Left ventricle myocardium inferior (tissue), 1 donor: ENCODE measurements at regions not wholly inside any gene's neighbourhood (a gene's known extent, or its start where the extent isn't known, plus 50 kb on each side); places are given as distances from the start of the nearest gene placed in this dataset.
A peak's percentile ranks its signal among the peaks of the same experiment; 100 is the strongest.

Experiments used
- DNase-seq: peaks from one replicate; pipeline ENCODE4 v3.0.0-alpha.2; 2020
- H3K27ac ChIP-seq: fragments of 200-600 bp; replicated peaks from 2 replicates; pipeline ENCODE4 v1.8.0; 2021
- H3K27me3 ChIP-seq: fragments of 200-600 bp; 2 replicates; pipeline ENCODE4 v1.8.0; 2021; ENCODE audit warnings: low read depth
- H3K36me3 ChIP-seq: fragments of 200-600 bp; 2 replicates; pipeline ENCODE4 v1.8.0; 2021
- H3K4me1 ChIP-seq: fragments of 200-600 bp; 2 replicates; pipeline ENCODE4 v1.8.0; 2021
- H3K4me3 ChIP-seq: fragments of 200-600 bp; 2 replicates; pipeline ENCODE4 v1.8.0; 2021; ENCODE audit warnings: mild to moderate bottlenecking, moderate library complexity
- H3K9me3 ChIP-seq: fragments of 200-600 bp; replicated peaks from 2 replicates; pipeline ENCODE4 v1.8.0; 2021
- CTCF ChIP-seq: fragments of 200-600 bp; IDR thresholded peaks from 2 replicates; pipeline ENCODE4 v1.8.0; 2021; ENCODE audit warnings: antibody characterized with exemption, mild to moderate bottlenecking, borderline replicate concordance
- intact Hi-C: fragments of 100-400 bp; cut with micrococcal nuclease; formaldehyde crosslinking; loops from one replicate; pipeline ENCODE4 v1.11.0; 2022
- donor health status: DM: no; HTN: yes; CAD: no; lungs with severe emphysema.

DNA sequence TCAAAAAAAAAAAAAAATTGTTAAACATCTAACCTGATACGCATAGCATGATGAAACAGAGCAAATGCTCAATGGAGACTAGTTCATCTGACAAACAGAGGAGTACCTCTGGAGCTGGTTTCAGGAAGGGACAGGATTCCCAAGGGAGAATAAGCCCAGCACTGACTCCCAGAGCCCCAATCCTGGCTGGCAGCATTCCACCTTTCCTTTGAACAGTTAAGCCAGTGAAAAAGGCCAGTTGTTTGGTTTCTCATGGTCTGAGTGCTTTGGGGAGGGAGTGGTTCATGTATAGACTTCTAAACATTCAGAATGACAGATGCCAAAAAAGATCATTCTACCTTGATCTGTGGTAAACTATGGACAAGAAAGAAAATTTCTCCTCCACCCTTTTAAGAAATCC lies 277.9 kb upstream of the RARB start:
- intact Hi-C loops = no loop called here
- TF ChIP-seq CTCF = no peak

DNA sequence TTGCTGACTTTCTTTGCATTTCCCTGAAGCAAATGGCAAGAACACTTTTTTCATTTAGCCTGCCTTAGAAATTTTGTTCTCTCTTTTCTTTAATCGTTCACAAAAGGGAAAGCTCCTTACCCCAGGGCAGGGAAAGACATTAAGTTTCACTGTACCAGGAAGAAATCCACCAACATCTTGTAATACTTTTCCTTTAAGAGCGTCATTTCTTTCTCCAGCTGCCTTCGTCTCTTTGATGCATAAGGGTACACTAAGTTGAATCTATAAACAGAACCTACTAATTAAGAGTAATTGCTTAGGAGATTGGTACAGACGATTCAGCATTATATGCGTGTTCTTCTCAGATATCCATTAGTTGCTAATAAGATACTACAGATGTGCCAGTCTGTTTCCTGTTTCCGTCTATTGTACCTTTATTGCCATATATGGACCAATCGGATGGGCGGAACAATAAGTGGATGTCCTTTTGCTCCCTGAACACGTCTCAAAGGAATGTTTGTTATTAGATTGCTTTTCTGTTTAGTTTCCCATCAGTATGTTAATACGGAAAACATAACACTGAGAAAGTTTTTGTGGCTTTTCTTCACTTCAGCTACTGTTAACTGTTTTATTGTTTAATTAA lies 276.7 kb upstream of the RARB start:
- TF ChIP-seq CTCF = no peak
- Histone ChIP-seq H3K4me1 (peaks cover 19% of the 10 kb centered on the region), H3K4me3 (peak overlapping the region; percentile 32), H3K9me3 (no peaks in the 10 kb centered on the region), H3K36me3 (no peaks in the 10 kb centered on the region), H3K27ac (peak overlapping the region; percentile 79), H3K27me3 (no peaks in the 10 kb centered on the region)
- intact Hi-C loops = no loop called here
- DNase-seq = no peak

More for the DNA sequence above, 277.9 kb upstream of the RARB start:
- Histone ChIP-seq H3K27ac (peak overlapping the region; percentile 79), H3K4me3 (no peak overlapping the region), H3K9me3 (no peaks in the 10 kb centered on the region), H3K36me3 (no peaks in the 10 kb centered on the region), H3K4me1 (peaks cover 14% of the 10 kb centered on the region), H3K27me3 (no peaks in the 10 kb centered on the region)
- no peak for DNase-seq

GRCh38 chr3:25151903-25152295 lies 276.2 kb upstream of the RARB start:
- H3K27me3 ChIP-seq = no peaks in the 10 kb centered on the region
- H3K4me3 ChIP-seq = peak overlapping the region; percentile 32
- H3K36me3 ChIP-seq = no peaks in the 10 kb centered on the region
- no peak for DNase-seq
- no peaks in the 10 kb centered on the region for H3K9me3 ChIP-seq
- TF ChIP-seq CTCF = no peak
- intact Hi-C loops = no loop called here
- H3K4me1 ChIP-seq = peaks cover 24% of the 10 kb centered on the region
- H3K27ac ChIP-seq = peak overlapping the region; percentile 79

- Histone ChIP-seq H3K4me1 (peaks cover 26% of the 10 kb centered on the region), H3K27ac (no peak overlapping the region), H3K9me3 (no peaks in the 10 kb centered on the region), H3K36me3 (no peaks in the 10 kb centered on the region), H3K27me3 (no peaks in the 10 kb centered on the region), H3K4me3 (no peak overlapping the region)
- TF ChIP-seq CTCF = no peak
- DNase-seq = no peak
- intact Hi-C loops = no loop called here
Measured at GRCh38 chr3:25153136-25153535, 274.9 kb upstream of the RARB start.

- peaks cover 26% of the 10 kb centered on the region for H3K4me1 ChIP-seq
- no peak for DNase-seq
- intact Hi-C loops = no loop called here
- TF ChIP-seq CTCF = no peak
- no peaks in the 10 kb centered on the region for H3K27me3 ChIP-seq
- no peak overlapping the region for H3K4me3 ChIP-seq
- H3K36me3 ChIP-seq = no peaks in the 10 kb centered on the region
- no peaks in the 10 kb centered on the region for H3K9me3 ChIP-seq
- H3K27ac ChIP-seq = no peak overlapping the region
Measured at GRCh38 chr3:25153561-25153960, 274.5 kb upstream of the RARB start.
